HG02678 (cell line): ENCODE measurements at regions not wholly inside any gene's neighbourhood (a gene's known extent, or its start where the extent isn't known, plus 50 kb on each side); places are given as distances from the start of the nearest gene placed in this dataset.
"Not testable (repeated sequence)": the region's sequence is repeated elsewhere in the genome, so short reads cannot be mapped to it uniquely, and the experiment has no call there.

ENCODE experiments used
- ATAC-seq: cut with Tn5 transposase; IDR thresholded peaks from one replicate; pipeline ENCODE4 v1.9.1; 2021; ENCODE audit warnings: mild to moderate bottlenecking, moderate library complexity; ENCODE audit not compliant: unreplicated experiment

GRCh38 chr4:20196476-20196875 lies 55.2 kb upstream of the SLIT2 start:
- ATAC-seq = no peak

- ATAC-seq = no peak
These were observed 56.4 kb upstream of the SLIT2 start for GRCh38 chr4:20195071-20195885.

GRCh38 chr4:20194123-20195013 lies 57.3 kb upstream of the SLIT2 start:
- ATAC-seq = no peak

GRCh38 chr4:20193141-20193936 lies 58.4 kb upstream of the SLIT2 start:
- ATAC-seq = no peak

- no peak for ATAC-seq
These were observed 59.0 kb upstream of the SLIT2 start for GRCh38 chr4:20192736-20193135.

GRCh38 chr4:20185103-20185502 lies 66.6 kb upstream of the SLIT2 start:
- no peak for ATAC-seq

- ATAC-seq = not testable (repeated sequence)
These were observed 68.6 kb upstream of the SLIT2 start for GRCh38 chr4:20183131-20183530.

GRCh38 chr4:20181926-20182325 lies 69.8 kb upstream of the SLIT2 start:
- ATAC-seq = no peak

GRCh38 chr4:20180509-20180908 lies 71.2 kb upstream of the SLIT2 start:
- ATAC-seq = no peak

GRCh38 chr4:20178902-20179576 lies 72.7 kb upstream of the SLIT2 start:
- ATAC-seq = no peak

GRCh38 chr4:20176881-20177280 lies 74.8 kb upstream of the SLIT2 start:
- no peak for ATAC-seq

- no peak for ATAC-seq
These were observed 79.5 kb upstream of the SLIT2 start for GRCh38 chr4:20172070-20172760.

- ATAC-seq = no peak
These were observed 85.2 kb upstream of the SLIT2 start for GRCh38 chr4:20166544-20166943.

- ATAC-seq = no peak
These were observed 92.2 kb upstream of the SLIT2 start for GRCh38 chr4:20159516-20159915.

GRCh38 chr4:20158195-20158594 lies 93.5 kb upstream of the SLIT2 start:
- ATAC-seq = no peak

GRCh38 chr4:20151436-20151835 lies 100.3 kb upstream of the SLIT2 start:
- no peak for ATAC-seq

- ATAC-seq = not testable (repeated sequence)
These were observed 102.6 kb upstream of the SLIT2 start for GRCh38 chr4:20149143-20149542.

- ATAC-seq = no peak
These were observed 114.5 kb upstream of the SLIT2 start for GRCh38 chr4:20137176-20137575.

- ATAC-seq = no peak
These were observed 124.1 kb upstream of the SLIT2 start for GRCh38 chr4:20127626-20128025.

- no peak for ATAC-seq
These were observed 124.8 kb upstream of the SLIT2 start for GRCh38 chr4:20126906-20127305.
